ENCODE measurements at regions not wholly inside any gene's neighbourhood (a gene's known extent, or its start where the extent isn't known, plus 50 kb on each side); places are given as distances from the start of the nearest gene placed in this dataset.
A peak's percentile ranks its signal among the peaks of the same experiment; 100 is the strongest.

- Histone ChIP-seq H3K36me3 (ENCODE audit: control insufficient read depth in 2 of 3, insufficient read depth in 3 of 3, low read length in 3 of 3) (no peaks in the 10 kb centered on the region), H3K9me3 (ENCODE audit: control insufficient read depth in 2 of 3, insufficient read depth in 1 of 3, low read length in 3 of 3) (no peaks in the 10 kb centered on the region), H3K9ac (ENCODE audit: low read length in 3 of 3) (no peak overlapping the region), H3K27me3 (ENCODE audit: control insufficient read depth, insufficient read depth, low read length) (no peaks in the 10 kb centered on the region), H3K27ac (ENCODE audit: low read depth in 2 of 2, low read length in 2 of 2) (no peak overlapping the region), H3K4me1 (ENCODE audit: control insufficient read depth in 2 of 3, insufficient read depth in 2 of 3, low read depth in 1 of 3, low read length in 3 of 3) (no peaks in the 10 kb centered on the region), H3K4me3 (ENCODE audit: low read length in 3 of 3) (no peak overlapping the region)
- TF ChIP-seq, protein P1, sequence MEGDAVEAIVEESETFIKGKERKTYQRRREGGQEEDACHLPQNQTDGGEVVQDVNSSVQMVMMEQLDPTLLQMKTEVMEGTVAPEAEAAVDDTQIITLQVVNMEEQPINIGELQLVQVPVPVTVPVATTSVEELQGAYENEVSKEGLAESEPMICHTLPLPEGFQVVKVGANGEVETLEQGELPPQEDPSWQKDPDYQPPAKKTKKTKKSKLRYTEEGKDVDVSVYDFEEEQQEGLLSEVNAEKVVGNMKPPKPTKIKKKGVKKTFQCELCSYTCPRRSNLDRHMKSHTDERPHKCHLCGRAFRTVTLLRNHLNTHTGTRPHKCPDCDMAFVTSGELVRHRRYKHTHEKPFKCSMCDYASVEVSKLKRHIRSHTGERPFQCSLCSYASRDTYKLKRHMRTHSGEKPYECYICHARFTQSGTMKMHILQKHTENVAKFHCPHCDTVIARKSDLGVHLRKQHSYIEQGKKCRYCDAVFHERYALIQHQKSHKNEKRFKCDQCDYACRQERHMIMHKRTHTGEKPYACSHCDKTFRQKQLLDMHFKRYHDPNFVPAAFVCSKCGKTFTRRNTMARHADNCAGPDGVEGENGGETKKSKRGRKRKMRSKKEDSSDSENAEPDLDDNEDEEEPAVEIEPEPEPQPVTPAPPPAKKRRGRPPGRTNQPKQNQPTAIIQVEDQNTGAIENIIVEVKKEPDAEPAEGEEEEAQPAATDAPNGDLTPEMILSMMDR (IDR thresholded peaks at IDR 0.05; ENCODE audit: borderline replicate concordance, extremely low read depth, insufficient read depth) = no peak
- intact Hi-C loops (cut with DNase I) = no loop called here
- FAIRE-seq = no peak
- DNase-seq = no peak
These were observed 808.8 kb downstream of the TUSC7 start for GRCh38 chr3:117518364-117518763.

DNA sequence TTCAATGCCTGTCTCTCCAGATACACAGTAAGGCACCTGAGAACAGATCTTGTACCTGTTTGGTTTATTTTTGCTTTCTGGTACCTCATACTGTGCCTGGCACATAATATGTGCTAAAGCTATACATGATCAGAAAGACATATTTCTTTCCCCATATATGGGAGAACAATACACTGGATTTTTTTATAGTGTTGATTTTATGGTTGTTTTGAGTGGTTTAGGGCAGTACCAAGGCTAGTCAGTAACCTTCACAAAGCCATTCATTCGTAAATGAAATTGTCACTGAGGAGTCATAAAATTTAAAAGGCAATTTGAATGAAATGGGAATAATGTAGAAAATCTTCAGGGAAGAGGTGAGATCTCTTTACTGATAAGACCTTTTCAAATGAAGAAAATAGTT is 810.2 kb downstream of the TUSC7 start:
- Histone ChIP-seq H3K9ac (ENCODE audit: low read length in 3 of 3) (no peak overlapping the region), H3K36me3 (ENCODE audit: control insufficient read depth in 2 of 3, insufficient read depth in 3 of 3, low read length in 3 of 3) (no peaks in the 10 kb centered on the region), H3K27me3 (ENCODE audit: control insufficient read depth, insufficient read depth, low read length) (no peaks in the 10 kb centered on the region), H3K9me3 (ENCODE audit: control insufficient read depth in 2 of 3, insufficient read depth in 1 of 3, low read length in 3 of 3) (no peaks in the 10 kb centered on the region), H3K4me3 (ENCODE audit: low read length in 3 of 3) (no peak overlapping the region), H3K27ac (ENCODE audit: low read depth in 2 of 2, low read length in 2 of 2) (no peak overlapping the region), H3K4me1 (ENCODE audit: control insufficient read depth in 2 of 3, insufficient read depth in 2 of 3, low read depth in 1 of 3, low read length in 3 of 3) (no peaks in the 10 kb centered on the region)
- intact Hi-C loops (cut with DNase I) = no loop called here
- DNase-seq = no peak
- FAIRE-seq = no peak
- TF ChIP-seq, protein P1 (IDR thresholded peaks at IDR 0.05; ENCODE audit: borderline replicate concordance, extremely low read depth, insufficient read depth) = no peak

GRCh38 chr3:117520582-117520981 is 811.0 kb downstream of the TUSC7 start:
- Histone ChIP-seq H3K9ac (ENCODE audit: low read length in 3 of 3) (no peak overlapping the region), H3K27me3 (ENCODE audit: control insufficient read depth, insufficient read depth, low read length) (no peaks in the 10 kb centered on the region), H3K9me3 (ENCODE audit: control insufficient read depth in 2 of 3, insufficient read depth in 1 of 3, low read length in 3 of 3) (no peaks in the 10 kb centered on the region), H3K4me1 (ENCODE audit: control insufficient read depth in 2 of 3, insufficient read depth in 2 of 3, low read depth in 1 of 3, low read length in 3 of 3) (no peaks in the 10 kb centered on the region), H3K4me3 (ENCODE audit: low read length in 3 of 3) (no peak overlapping the region), H3K27ac (ENCODE audit: low read depth in 2 of 2, low read length in 2 of 2) (no peak overlapping the region), H3K36me3 (ENCODE audit: control insufficient read depth in 2 of 3, insufficient read depth in 3 of 3, low read length in 3 of 3) (no peaks in the 10 kb centered on the region)
- TF ChIP-seq, protein P1 (IDR thresholded peaks at IDR 0.05; ENCODE audit: borderline replicate concordance, extremely low read depth, insufficient read depth) = no peak
- intact Hi-C loops (cut with DNase I) = no loop called here
- DNase-seq (no peak), FAIRE-seq (no peak)

DNA sequence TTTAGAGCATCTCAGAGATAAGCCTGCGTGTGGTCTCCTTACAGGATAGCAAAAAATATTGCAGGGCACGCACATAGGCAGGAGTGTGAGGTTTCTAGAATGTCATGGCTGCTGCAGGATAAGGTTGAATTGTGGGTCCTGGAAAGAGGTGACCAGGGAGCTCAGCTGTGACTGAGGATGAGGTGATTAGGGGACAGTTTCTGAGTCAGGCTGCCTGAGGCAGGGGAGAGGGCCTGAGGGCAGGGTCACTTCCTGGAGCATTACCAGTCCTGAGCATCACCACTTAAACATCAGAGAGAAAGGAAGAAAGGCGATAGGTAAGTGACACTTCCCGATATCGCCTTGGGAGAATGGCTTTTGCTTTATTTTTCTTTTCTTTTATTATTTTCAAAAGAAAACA is 813.8 kb downstream of the TUSC7 start:
- intact Hi-C loops (cut with DNase I) = no loop called here

More for the DNA sequence above, 813.8 kb downstream of the TUSC7 start:
- DNase-seq (peak in 2 of 5 donors; percentile 29 to 43), FAIRE-seq (no peak)
- H3K27me3 ChIP-seq (ENCODE audit: control insufficient read depth, insufficient read depth, low read length) = no peaks in the 10 kb centered on the region
- TF ChIP-seq, protein P1 (IDR thresholded peaks at IDR 0.05; ENCODE audit: borderline replicate concordance, extremely low read depth, insufficient read depth) = no peak
- no peaks in the 10 kb centered on the region for H3K4me1 ChIP-seq (ENCODE audit: control insufficient read depth in 2 of 3, insufficient read depth in 2 of 3, low read depth in 1 of 3, low read length in 3 of 3)
- H3K36me3 ChIP-seq (ENCODE audit: control insufficient read depth in 2 of 3, insufficient read depth in 3 of 3, low read length in 3 of 3) = no peaks in the 10 kb centered on the region
- no peaks in the 10 kb centered on the region for H3K9me3 ChIP-seq (ENCODE audit: control insufficient read depth in 2 of 3, insufficient read depth in 1 of 3, low read length in 3 of 3)
- no peak overlapping the region for H3K27ac ChIP-seq (ENCODE audit: low read depth in 2 of 2, low read length in 2 of 2)
- H3K4me3 ChIP-seq (ENCODE audit: low read length in 3 of 3) = no peak overlapping the region
- H3K9ac ChIP-seq (ENCODE audit: low read length in 3 of 3) = no peak overlapping the region

Data from kidney (tissue), 13 donors.